GM19043 (cell line): ENCODE measurements at regions not wholly inside any gene's neighbourhood (a gene's known extent, or its start where the extent isn't known, plus 50 kb on each side); places are given as distances from the start of the nearest gene placed in this dataset.

Experiments
- ATAC-seq: cut with Tn5 transposase; IDR thresholded peaks from one replicate; pipeline ENCODE4 v1.9.1; 2021; ENCODE audit warnings: low read depth; ENCODE audit not compliant: unreplicated experiment

DNA sequence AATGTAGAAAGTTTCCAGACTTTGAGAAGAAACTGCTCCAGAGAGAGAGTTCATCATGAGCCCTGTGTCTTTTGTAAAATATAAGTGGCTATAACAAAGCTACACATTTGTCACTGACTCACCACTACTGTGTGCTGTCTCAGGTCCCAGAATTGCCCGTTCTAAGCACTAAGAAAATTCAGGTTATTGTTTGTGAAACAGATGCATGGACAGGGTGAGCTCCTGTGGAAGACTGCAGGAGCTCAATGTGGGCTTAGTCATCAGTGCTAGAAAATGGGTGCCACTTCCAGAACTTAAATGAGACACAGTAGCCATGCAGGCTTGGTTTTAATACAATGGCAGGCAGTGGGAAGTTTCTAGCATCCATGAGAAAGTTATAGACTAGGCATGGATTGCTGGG is 251.4 kb upstream of the RBMY1B start:
- ATAC-seq, result no peak

- ATAC-seq, result no peak
These were observed 250.8 kb upstream of the RBMY1B start for GRCh38 chrY:21260325-21260724.

DNA sequence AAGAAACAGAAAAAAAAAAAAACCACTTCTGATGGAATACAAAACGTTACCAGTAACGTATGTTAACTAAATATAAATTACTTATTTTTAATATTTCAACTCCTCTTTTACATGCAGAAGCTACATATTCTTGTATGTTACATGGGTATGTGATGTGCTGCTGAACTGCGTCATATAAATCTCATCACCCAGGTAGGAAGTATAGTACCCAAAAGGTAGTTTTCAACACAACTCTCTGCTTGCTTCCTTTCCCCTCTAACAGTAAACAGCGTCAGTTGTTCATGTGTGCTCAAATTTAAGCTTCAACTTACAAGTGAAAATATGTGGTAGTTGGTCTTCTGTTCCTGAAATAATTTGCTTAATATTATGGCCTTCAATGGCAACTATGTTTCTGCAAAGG is 250.0 kb upstream of the RBMY1B start:
- no peak for ATAC-seq

DNA sequence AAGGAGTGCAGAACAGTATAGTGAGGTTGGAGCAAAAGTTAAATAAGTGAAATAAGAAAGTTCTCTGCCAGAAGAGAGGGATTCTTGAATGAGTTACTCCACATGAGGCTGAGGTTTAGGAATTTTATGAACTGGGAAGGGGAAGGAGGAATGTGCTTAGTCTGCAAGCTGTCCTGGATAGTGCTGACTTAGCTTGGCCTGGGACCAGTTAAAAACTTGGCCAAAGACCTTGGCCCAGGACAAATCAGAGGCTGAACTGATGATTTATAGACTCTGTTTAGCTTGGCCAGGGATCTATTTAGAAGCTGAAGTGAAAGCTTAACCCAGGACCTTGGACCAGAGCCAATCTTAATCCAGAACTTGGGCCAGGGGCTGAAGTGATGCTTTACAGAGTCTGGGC is 244.4 kb upstream of the RBMY1B start:
- no peak for ATAC-seq

DNA sequence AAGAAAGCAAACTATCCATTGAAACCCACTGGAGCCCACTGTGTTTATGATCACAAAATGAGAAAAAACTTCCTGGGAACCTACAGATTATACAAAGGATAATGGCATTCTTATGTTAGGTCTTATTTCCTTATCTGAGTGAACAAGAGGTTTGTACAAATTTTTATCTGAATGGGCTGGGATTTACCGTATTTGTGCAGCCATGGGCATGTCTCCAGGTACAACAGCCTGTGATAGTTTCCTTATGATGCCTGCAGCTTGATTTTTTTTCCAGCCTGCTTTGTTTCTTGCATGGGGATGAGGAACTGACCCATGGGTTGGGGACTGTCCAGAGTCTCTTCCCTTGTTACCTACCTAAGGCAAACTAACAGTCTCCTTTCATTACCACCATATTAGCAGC is 244.0 kb upstream of the RBMY1B start:
- ATAC-seq, result no peak

DNA sequence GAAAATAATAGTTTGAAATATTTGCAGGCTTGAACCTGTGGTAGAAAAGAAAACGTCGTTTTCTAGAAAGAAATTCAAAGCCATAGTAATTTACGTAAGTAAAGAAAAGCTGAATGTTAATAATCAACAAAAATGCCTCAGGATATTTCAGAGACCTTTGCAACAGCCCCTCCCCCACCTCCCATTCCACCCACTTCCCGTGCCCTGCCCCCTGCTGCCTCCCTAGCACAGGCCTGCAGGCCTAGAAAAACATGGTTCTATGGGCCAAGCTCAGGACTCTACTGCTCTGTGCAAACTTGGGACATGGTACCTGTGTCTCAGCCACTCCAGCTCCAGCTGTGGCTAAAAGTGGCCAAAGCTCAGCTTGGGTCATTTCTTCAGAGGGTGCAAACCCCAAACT is 223.4 kb upstream of the RBMY1B start:
- no peak for ATAC-seq

- no peak for ATAC-seq
These were observed 222.2 kb upstream of the RBMY1B start for GRCh38 chrY:21288908-21289307.

GRCh38 chrY:21295206-21295605 is 215.9 kb upstream of the RBMY1B start:
- ATAC-seq, result no peak

DNA sequence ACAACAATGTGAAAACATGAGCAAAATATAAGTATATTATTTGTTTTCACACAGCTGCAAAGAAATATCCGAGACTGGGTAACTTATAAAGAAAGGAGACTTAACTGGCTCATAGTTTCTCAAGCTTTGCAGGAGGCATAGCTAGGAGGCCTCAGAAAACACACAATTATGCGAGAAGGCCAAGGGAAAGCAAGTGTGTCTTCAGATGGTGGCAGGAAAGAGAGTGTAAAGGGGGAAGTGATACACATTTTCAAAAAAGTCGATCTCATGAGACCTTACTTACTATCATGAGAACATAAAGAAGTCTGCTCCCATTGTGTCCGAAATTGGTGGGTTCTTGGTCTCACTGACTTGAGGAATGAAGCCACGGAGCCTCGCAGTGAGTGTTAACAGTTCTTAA is 208.9 kb upstream of the RBMY1B start:
- ATAC-seq, result peak; percentile 71

GRCh38 chrY:21315366-21315765 is 195.8 kb upstream of the RBMY1B start:
- no peak for ATAC-seq
